Small intestine (tissue), 7 donors: ENCODE measurements at regions not wholly inside any gene's neighbourhood (a gene's known extent, or its start where the extent isn't known, plus 50 kb on each side); places are given as distances from the start of the nearest gene placed in this dataset.
"Not testable (repeated sequence)": the region's sequence is repeated elsewhere in the genome, so short reads cannot be mapped to it uniquely, and the experiment has no call there.

Experiments
- DNase-seq, 2 donors: peaks; one replicate each; pipeline versions ENCODE4 v3.0.0 to v3.0.0-alpha.2; 2013
- FAIRE-seq: peaks from 2 replicates; lab custom pipeline; 2012; peaks lifted over from hg19 to GRCh38; lab: Jason Lieb, UNC
- H3K27ac ChIP-seq, 3 donors: one replicate each; pipeline ENCODE4 v1.5.1; 2013; ENCODE audit warnings: low read length in 2 of 3, mild to moderate bottlenecking in 2 of 3, control low read depth in 1 of 3, inconsistent platforms in 1 of 3, low read depth in 1 of 3, moderate library complexity in 1 of 3
- H3K27me3 ChIP-seq, 3 donors: one replicate each; pipeline ENCODE4 v1.6.1; 2013; ENCODE audit warnings: low read length in 3 of 3, inconsistent platforms in 1 of 3; ENCODE audit not compliant: control insufficient read depth in 3 of 3, insufficient read depth in 3 of 3
- H3K36me3 ChIP-seq, 3 donors: one replicate each; pipeline ENCODE4 v1.6.1; 2013; ENCODE audit warnings: low read length in 3 of 3, inconsistent platforms in 1 of 3, low read depth in 1 of 3, mild to moderate bottlenecking in 1 of 3, moderate library complexity in 1 of 3; ENCODE audit not compliant: control insufficient read depth in 3 of 3, insufficient read depth in 2 of 3
- H3K4me1 ChIP-seq, 3 donors: one replicate each; pipeline ENCODE4 v1.6.1; 2013; ENCODE audit warnings: low read length in 2 of 3, inconsistent platforms in 1 of 3, low read depth in 1 of 3, mild to moderate bottlenecking in 1 of 3, moderate library complexity in 1 of 3; ENCODE audit not compliant: control insufficient read depth in 3 of 3, insufficient read depth in 2 of 3
- H3K4me3 ChIP-seq, 3 donors: one replicate each; pipeline ENCODE4 v1.5.1; 2013; ENCODE audit warnings: low read length in 3 of 3, control low read depth in 1 of 3, inconsistent platforms in 1 of 3, low read depth in 1 of 3, mild to moderate bottlenecking in 1 of 3, moderate library complexity in 1 of 3
- H3K9me3 ChIP-seq, 2 donors: one replicate each; pipeline ENCODE4 v1.6.1; 2013; ENCODE audit warnings: low read depth in 1 of 2, low read length in 1 of 2; ENCODE audit not compliant: control insufficient read depth in 2 of 2, insufficient read depth in 1 of 2
- WGBS, 3 donors: extraction: QIAGEN DNeasy Blood & Tissue Kit; methylation state at CpG; one replicate each; pipeline ENCODE4 v1.1.7; 2013; 5-methylcytosine and 5-hydroxymethylcytosine counted together
- donor health status: healthy with polysubstance abuse.
- donor health status: control.
- donor health status: control.
- donor health status: Bipolar disorder and iron deficiency.
- donor health status: healthy.

DNA sequence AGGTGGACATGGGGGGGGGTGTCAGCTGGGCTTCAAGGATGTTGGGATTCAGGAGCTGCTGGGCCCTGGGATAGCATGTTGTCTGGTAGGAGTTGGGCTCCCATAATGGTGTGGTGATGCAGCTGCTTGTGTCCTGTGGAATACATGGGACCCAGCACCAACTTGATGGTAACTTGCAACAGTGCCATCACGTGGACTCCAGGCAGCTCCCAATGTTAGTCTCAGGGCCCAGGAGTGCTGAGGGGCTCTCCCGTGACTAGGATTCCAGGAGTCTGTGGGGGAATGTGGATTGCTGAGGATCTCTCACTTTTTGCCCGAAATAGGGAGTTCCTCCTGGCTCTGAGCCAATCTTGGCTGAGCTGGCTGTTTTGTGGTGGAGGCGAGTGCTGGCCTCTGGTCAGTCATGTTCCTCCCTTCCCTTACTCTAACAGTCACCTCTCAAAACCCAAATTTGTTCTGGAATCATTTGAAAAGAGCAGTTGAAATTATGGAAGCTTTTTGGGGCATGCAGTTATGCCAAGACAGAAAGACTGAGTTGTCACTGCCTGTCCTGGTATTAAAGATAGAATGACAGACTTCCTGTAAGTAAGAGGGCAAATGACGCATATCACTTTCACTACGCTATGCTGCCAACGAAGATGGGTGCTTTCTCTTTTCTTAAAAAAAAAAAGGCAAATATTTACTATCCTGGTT, 607.1 kb downstream of the ADCYAP1 start:
- no peaks in the 10 kb centered on the region for H3K9me3 ChIP-seq
- no peak for DNase-seq
- no peak overlapping the region for H3K4me3 ChIP-seq
- H3K36me3 ChIP-seq = no peaks in the 10 kb centered on the region
- no peaks in the 10 kb centered on the region for H3K4me1 ChIP-seq
- H3K27ac ChIP-seq = no peak overlapping the region
- 65 to 79% (median 71%) methylated on average over 7 of the region's 7 CpGs for WGBS, 3 donors
- no peaks in the 10 kb centered on the region for H3K27me3 ChIP-seq
- FAIRE-seq = no peak

DNA sequence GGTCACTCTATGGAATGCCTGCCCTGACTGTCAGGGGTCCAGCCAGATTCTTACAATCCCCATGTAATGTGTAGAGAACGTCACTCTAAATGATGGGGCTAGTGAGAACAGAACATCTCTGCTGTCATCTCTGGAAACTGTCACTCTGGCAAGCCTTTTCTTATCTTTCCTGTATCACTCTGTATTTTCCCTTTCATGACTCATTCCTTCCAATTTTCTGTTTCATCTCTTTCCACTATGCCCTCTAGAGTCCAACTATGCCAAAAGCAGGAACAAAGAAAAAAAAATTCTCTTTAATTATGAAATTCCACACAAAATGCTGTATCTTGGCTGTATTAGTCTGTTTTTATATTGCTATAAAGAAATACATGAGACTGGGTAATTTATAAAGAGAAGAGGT, 608.8 kb downstream of the ADCYAP1 start:
- Histone ChIP-seq H3K4me1 (no peaks in the 10 kb centered on the region), H3K36me3 (no peaks in the 10 kb centered on the region), H3K9me3 (no peaks in the 10 kb centered on the region), H3K27me3 (no peaks in the 10 kb centered on the region), H3K27ac (no peak overlapping the region), H3K4me3 (no peak overlapping the region)
- DNase-seq (no peak), FAIRE-seq (no peak)
- 53 to 63% (median 58%) methylated on average over 1 of the region's 1 CpG for WGBS, 3 donors

- WGBS, 3 donors = 80 to 86% (median 83%) methylated on average over 23 to 30 of the region's 30 CpGs
- H3K36me3 ChIP-seq, FAIRE-seq: not testable (repeated sequence)
These were observed 617.0 kb downstream of the ADCYAP1 start for GRCh38 chr18:1521588-1522248.

GRCh38 chr18:1522249-1522615, 617.6 kb downstream of the ADCYAP1 start:
- WGBS, 3 donors = 21 to 45% (median 24%) methylated on average over 1 of the region's 1 CpG
- DNase-seq (no peak), FAIRE-seq (no peak)
- Histone ChIP-seq H3K9me3 (no peaks in the 10 kb centered on the region), H3K36me3 (no peaks in the 10 kb centered on the region), H3K4me1 (no peaks in the 10 kb centered on the region), H3K27ac (no peak overlapping the region), H3K27me3 (no peaks in the 10 kb centered on the region), H3K4me3 (no peak overlapping the region)

More at GRCh38 chr18:1521588-1522248, 617.0 kb downstream of the ADCYAP1 start:
- H3K4me1 ChIP-seq, H3K9me3 ChIP-seq, H3K27me3 ChIP-seq, H3K4me3 ChIP-seq, H3K27ac ChIP-seq, DNase-seq: not testable (repeated sequence)

GRCh38 chr18:1526991-1527390, 622.3 kb downstream of the ADCYAP1 start:
- Histone ChIP-seq H3K36me3 (no peaks in the 10 kb centered on the region), H3K4me3 (no peak overlapping the region), H3K4me1 (no peaks in the 10 kb centered on the region), H3K9me3 (no peaks in the 10 kb centered on the region), H3K27me3 (no peaks in the 10 kb centered on the region), H3K27ac (no peak overlapping the region)
- 31 to 55% (median 40%) methylated on average over 1 of the region's 1 CpG for whole genome bisulfite sequencing, 3 donors
- DNase-seq (no peak), FAIRE-seq (no peak)

- 25 to 52% (median 50%) methylated on average over 3 of the region's 3 CpGs for WGBS, 3 donors
- Histone ChIP-seq H3K4me1 (no peaks in the 10 kb centered on the region), H3K4me3 (no peak overlapping the region), H3K27me3 (no peaks in the 10 kb centered on the region), H3K27ac (no peak overlapping the region), H3K9me3 (no peaks in the 10 kb centered on the region), H3K36me3 (no peaks in the 10 kb centered on the region)
- no peak for DNase-seq
- FAIRE-seq = no peak
These were observed 623.1 kb downstream of the ADCYAP1 start for GRCh38 chr18:1527805-1528204.

DNA sequence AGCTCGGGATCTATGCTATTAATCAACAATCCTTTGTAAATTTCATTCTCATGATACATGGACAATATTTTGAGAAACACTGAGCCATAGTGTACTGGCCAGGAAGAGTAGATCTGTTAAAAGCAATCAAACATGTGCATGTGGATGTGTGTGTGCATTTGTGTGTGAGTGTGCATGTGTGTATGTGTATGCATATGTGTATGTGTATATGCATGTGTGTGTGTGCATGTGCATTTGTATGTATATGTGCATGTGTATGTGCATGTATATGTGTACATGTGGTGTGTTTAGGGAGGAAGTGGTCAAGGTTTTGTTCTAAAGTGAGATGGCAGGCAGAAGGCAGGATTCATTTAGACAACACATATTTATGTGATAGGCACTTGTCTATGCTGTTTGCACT, 623.8 kb downstream of the ADCYAP1 start:
- no peak for FAIRE-seq
- no peaks in the 10 kb centered on the region for H3K36me3 ChIP-seq
- H3K9me3 ChIP-seq = no peaks in the 10 kb centered on the region
- H3K27me3 ChIP-seq = no peaks in the 10 kb centered on the region
- no peaks in the 10 kb centered on the region for H3K4me1 ChIP-seq
- H3K27ac ChIP-seq = no peak overlapping the region
- WGBS, 3 donors = 47 to 68% (median 57%) methylated on average over 1 of the region's 1 CpG
- DNase-seq = no peak
- H3K4me3 ChIP-seq = no peak overlapping the region

DNA sequence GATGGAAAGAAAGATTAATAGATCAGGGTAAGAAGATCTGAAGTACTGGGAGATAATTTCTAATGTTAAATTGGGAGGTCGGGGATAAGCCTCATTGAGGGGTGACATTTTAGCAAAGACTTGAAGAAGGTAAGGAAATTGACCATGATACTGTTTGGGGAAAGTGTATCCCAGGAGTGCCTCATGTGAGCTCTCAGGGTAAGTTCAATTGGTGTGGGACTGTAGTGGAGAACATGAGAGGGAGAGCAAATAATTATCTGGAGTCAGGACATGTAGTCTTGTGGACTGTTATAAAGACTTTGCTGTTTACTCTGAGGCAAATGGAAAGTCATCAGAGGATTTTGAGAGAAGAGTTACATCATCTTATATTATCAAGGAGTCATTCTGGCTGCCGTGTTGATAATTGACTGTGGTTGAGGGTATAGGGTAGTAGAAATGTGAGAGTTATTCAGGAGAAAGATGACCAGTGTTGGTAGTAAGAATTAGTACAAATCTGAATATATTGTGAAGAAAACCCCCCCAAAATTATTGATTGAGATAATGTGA, 624.4 kb downstream of the ADCYAP1 start:
- no peaks in the 10 kb centered on the region for H3K36me3 ChIP-seq
- H3K4me1 ChIP-seq = no peaks in the 10 kb centered on the region
- 54 to 71% (median 66%) methylated on average over 2 of the region's 2 CpGs for WGBS, 3 donors
- no peaks in the 10 kb centered on the region for H3K9me3 ChIP-seq
- FAIRE-seq (no peak), DNase-seq (no peak)
- H3K27me3 ChIP-seq = no peaks in the 10 kb centered on the region
- H3K4me3 ChIP-seq = no peak overlapping the region
- H3K27ac ChIP-seq = no peak overlapping the region
